ENCODE measurements at regions not wholly inside any gene's neighbourhood (a gene's known extent, or its start where the extent isn't known, plus 50 kb on each side); places are given as distances from the start of the nearest gene placed in this dataset.
"Not testable (repeated sequence)": the region's sequence is repeated elsewhere in the genome, so short reads cannot be mapped to it uniquely, and the experiment has no call there.

GRCh38 chr16:29120680-29121079 lies 135.8 kb downstream of the LAT start:
- not testable (repeated sequence) for DNase-seq (ENCODE audit: low read depth in 3 of 3, low spot score in 2 of 3)

- DNase-seq (ENCODE audit: low read depth in 3 of 3, low spot score in 2 of 3): not testable (repeated sequence)
These were observed 133.6 kb downstream of the LAT start for GRCh38 chr16:29118301-29118957.

- DNase-seq (ENCODE audit: low read depth in 3 of 3, low spot score in 2 of 3): no peak
These were observed 132.8 kb downstream of the LAT start for GRCh38 chr16:29117631-29118030.

GRCh38 chr16:29116980-29117379 lies 132.1 kb downstream of the LAT start:
- DNase-seq (ENCODE audit: low read depth in 3 of 3, low spot score in 2 of 3): no peak

- DNase-seq (ENCODE audit: low read depth in 3 of 3, low spot score in 2 of 3): not testable (repeated sequence)
These were observed 131.4 kb downstream of the LAT start for GRCh38 chr16:29116207-29116606.

GRCh38 chr16:29115802-29116141 lies 130.9 kb downstream of the LAT start:
- DNase-seq (ENCODE audit: low read depth in 3 of 3, low spot score in 2 of 3): not testable (repeated sequence)

- DNase-seq (ENCODE audit: low read depth in 3 of 3, low spot score in 2 of 3): peak in 2 of 3 donors; percentile 18 to 39
These were observed 130.3 kb downstream of the LAT start for GRCh38 chr16:29114989-29115801.

GRCh38 chr16:29114574-29114973 lies 129.7 kb downstream of the LAT start:
- DNase-seq (ENCODE audit: low read depth in 3 of 3, low spot score in 2 of 3): no peak

- DNase-seq (ENCODE audit: low read depth in 3 of 3, low spot score in 2 of 3): not testable (repeated sequence)
These were observed 128.6 kb downstream of the LAT start for GRCh38 chr16:29113446-29113845.

- no peak for DNase-seq (ENCODE audit: low read depth in 3 of 3, low spot score in 2 of 3)
These were observed 128.0 kb downstream of the LAT start for GRCh38 chr16:29112755-29113347.

- DNase-seq (ENCODE audit: low read depth in 3 of 3, low spot score in 2 of 3): not testable (repeated sequence)
These were observed 127.2 kb downstream of the LAT start for GRCh38 chr16:29111901-29112680.

- no peak for DNase-seq (ENCODE audit: low read depth in 3 of 3, low spot score in 2 of 3)
These were observed 126.6 kb downstream of the LAT start for GRCh38 chr16:29111421-29111820.

GRCh38 chr16:29108625-29109169 lies 123.8 kb downstream of the LAT start:
- DNase-seq (ENCODE audit: low read depth in 3 of 3, low spot score in 2 of 3): not testable (repeated sequence)

- DNase-seq (ENCODE audit: low read depth in 3 of 3, low spot score in 2 of 3): no peak
These were observed 122.4 kb downstream of the LAT start for GRCh38 chr16:29107299-29107698.

GRCh38 chr16:29106259-29106908 lies 121.5 kb downstream of the LAT start:
- DNase-seq (ENCODE audit: low read depth in 3 of 3, low spot score in 2 of 3): not testable (repeated sequence)

- DNase-seq (ENCODE audit: low read depth in 3 of 3, low spot score in 2 of 3): not testable (repeated sequence)
These were observed 119.7 kb downstream of the LAT start for GRCh38 chr16:29104600-29104999.

GRCh38 chr16:29097965-29098364 lies 113.1 kb downstream of the LAT start:
- not testable (repeated sequence) for DNase-seq (ENCODE audit: low read depth in 3 of 3, low spot score in 2 of 3)

GRCh38 chr16:29094729-29095624 lies 110.1 kb downstream of the LAT start:
- DNase-seq (ENCODE audit: low read depth in 3 of 3, low spot score in 2 of 3): not testable (repeated sequence)

- DNase-seq (ENCODE audit: low read depth in 3 of 3, low spot score in 2 of 3): not testable (repeated sequence)
These were observed 109.5 kb downstream of the LAT start for GRCh38 chr16:29094325-29094724.
